Ishikawa (cell line): ENCODE measurements at regions not wholly inside any gene's neighbourhood (a gene's known extent, or its start where the extent isn't known, plus 50 kb on each side); places are given as distances from the start of the nearest gene placed in this dataset.

ENCODE experiments used
- CEBPB ChIP-seq: IDR thresholded peaks from 2 replicates; pipeline ENCODE4 v1.6.1; 2012
- CREB1 ChIP-seq: IDR thresholded peaks from 2 replicates; pipeline ENCODE4 v1.6.1; 2012; ENCODE audit warnings: low read depth
- EGR1 ChIP-seq: IDR thresholded peaks from 2 replicates; pipeline ENCODE4 v1.6.1; 2012
- EP300 ChIP-seq: IDR thresholded peaks from 2 replicates; pipeline ENCODE4 v1.6.1; 2012; ENCODE audit warnings: borderline replicate concordance
- FOXM1 ChIP-seq: IDR thresholded peaks from 2 replicates; pipeline ENCODE4 v1.6.1; 2012; ENCODE audit warnings: low read depth, borderline replicate concordance
- NFIC ChIP-seq: IDR thresholded peaks from 2 replicates; pipeline ENCODE4 v1.6.1; 2012
- RAD21 ChIP-seq: IDR thresholded peaks from 2 replicates; pipeline ENCODE4 v1.6.1; 2012; ENCODE audit warnings: low read depth
- TAF1 ChIP-seq: IDR thresholded peaks from 2 replicates; pipeline ENCODE4 v1.6.1; 2012; ENCODE audit warnings: low read depth, mild to moderate bottlenecking
- TCF12 ChIP-seq: IDR thresholded peaks from 2 replicates; pipeline ENCODE4 v1.6.1; 2012; ENCODE audit warnings: low read depth
- TEAD4 ChIP-seq: IDR thresholded peaks from 2 replicates; pipeline ENCODE4 v1.6.1; 2012
- YY1 ChIP-seq: IDR thresholded peaks from 2 replicates; pipeline ENCODE4 v1.6.1; 2012; ENCODE audit warnings: low read depth
- ZBTB7A ChIP-seq: IDR thresholded peaks from 2 replicates; pipeline ENCODE4 v1.6.1; 2012; ENCODE audit warnings: low read depth
- TF ChIP-seq, protein P1 (sequence below): IDR thresholded peaks from 2 replicates; pipeline ENCODE4 v1.6.1; 2012; ENCODE audit warnings: low read depth, mild to moderate bottlenecking
- TF ChIP-seq, protein P2 (sequence below): IDR thresholded peaks from 2 replicates; pipeline ENCODE4 v1.6.1; 2012
- TF ChIP-seq, protein P3 (sequence below): IDR thresholded peaks from 2 replicates; pipeline ENCODE4 v1.6.1; 2012

DNA sequence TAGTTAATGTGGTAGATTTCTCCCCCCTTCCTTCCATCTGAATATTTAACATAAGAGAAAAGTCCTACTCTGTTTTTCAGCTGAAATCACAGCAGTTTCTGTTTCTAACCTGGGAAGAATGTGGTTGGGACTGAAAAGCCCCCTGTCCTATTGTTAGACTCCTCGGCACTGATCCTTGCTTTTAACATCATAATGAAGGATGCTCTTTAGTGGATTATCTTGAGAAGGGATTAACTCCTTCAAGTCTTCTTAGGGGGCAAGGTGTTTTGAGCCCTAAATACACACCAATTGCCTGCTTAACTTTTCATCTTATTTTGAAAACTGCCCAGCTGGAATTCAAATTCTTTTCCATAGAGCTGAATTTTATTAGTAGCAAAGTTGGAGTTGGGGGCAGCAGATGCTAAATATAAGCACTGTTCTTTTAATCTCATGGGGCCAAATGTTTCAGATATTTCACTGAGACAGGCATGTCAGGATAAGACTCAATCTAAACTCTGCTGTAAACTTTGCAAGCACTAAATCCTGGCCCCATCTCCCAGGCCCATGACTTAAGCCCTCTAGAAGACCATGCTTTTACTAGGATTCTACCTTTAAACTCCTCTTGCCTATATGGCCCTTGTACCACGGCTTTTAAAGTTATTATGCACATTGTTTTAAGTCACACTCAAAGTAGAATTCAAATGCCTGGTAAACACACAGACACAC, 243.2 kb upstream of the NR2F2 start:
- TF ChIP-seq EGR1 (no peak), YY1 (no peak), TAF1 (no peak), NFIC (no peak), TEAD4 (no peak), FOXM1 (no peak), EP300 (no peak), TCF12 (no peak), CEBPB (no peak), CREB1 (no peak), ZBTB7A (no peak), RAD21 (no peak)
- TF ChIP-seq, protein P1, sequence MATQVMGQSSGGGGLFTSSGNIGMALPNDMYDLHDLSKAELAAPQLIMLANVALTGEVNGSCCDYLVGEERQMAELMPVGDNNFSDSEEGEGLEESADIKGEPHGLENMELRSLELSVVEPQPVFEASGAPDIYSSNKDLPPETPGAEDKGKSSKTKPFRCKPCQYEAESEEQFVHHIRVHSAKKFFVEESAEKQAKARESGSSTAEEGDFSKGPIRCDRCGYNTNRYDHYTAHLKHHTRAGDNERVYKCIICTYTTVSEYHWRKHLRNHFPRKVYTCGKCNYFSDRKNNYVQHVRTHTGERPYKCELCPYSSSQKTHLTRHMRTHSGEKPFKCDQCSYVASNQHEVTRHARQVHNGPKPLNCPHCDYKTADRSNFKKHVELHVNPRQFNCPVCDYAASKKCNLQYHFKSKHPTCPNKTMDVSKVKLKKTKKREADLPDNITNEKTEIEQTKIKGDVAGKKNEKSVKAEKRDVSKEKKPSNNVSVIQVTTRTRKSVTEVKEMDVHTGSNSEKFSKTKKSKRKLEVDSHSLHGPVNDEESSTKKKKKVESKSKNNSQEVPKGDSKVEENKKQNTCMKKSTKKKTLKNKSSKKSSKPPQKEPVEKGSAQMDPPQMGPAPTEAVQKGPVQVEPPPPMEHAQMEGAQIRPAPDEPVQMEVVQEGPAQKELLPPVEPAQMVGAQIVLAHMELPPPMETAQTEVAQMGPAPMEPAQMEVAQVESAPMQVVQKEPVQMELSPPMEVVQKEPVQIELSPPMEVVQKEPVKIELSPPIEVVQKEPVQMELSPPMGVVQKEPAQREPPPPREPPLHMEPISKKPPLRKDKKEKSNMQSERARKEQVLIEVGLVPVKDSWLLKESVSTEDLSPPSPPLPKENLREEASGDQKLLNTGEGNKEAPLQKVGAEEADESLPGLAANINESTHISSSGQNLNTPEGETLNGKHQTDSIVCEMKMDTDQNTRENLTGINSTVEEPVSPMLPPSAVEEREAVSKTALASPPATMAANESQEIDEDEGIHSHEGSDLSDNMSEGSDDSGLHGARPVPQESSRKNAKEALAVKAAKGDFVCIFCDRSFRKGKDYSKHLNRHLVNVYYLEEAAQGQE = no peak
- TF ChIP-seq, protein P2, sequence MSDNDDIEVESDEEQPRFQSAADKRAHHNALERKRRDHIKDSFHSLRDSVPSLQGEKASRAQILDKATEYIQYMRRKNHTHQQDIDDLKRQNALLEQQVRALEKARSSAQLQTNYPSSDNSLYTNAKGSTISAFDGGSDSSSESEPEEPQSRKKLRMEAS = no peak
- TF ChIP-seq, protein P3, sequence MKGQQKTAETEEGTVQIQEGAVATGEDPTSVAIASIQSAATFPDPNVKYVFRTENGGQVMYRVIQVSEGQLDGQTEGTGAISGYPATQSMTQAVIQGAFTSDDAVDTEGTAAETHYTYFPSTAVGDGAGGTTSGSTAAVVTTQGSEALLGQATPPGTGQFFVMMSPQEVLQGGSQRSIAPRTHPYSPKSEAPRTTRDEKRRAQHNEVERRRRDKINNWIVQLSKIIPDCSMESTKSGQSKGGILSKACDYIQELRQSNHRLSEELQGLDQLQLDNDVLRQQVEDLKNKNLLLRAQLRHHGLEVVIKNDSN = no peak

DNA sequence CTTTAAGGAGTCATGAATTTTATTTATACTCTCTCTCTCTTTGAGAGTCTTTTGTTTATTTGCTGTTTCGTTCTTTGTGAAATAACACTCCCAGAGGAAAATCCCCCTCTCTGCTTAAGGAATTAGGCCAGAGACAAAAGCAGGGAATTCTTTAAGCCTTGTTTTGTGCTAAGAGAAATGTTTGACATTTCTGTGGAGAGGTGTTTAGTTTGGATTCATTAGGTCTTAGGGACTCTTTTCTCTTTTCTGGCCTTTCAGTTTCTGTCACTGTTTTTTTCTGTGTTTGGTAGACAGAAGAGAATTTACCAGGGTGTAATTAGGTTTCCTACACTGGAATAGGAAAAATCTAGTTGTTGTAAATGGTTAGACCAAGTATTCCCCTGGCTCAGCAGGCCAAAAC, 241.8 kb upstream of the NR2F2 start:
- TF ChIP-seq CREB1 (no peak), FOXM1 (no peak), YY1 (no peak), EP300 (no peak), EGR1 (no peak), ZBTB7A (no peak)
- TF ChIP-seq, protein P2 = no peak

DNA sequence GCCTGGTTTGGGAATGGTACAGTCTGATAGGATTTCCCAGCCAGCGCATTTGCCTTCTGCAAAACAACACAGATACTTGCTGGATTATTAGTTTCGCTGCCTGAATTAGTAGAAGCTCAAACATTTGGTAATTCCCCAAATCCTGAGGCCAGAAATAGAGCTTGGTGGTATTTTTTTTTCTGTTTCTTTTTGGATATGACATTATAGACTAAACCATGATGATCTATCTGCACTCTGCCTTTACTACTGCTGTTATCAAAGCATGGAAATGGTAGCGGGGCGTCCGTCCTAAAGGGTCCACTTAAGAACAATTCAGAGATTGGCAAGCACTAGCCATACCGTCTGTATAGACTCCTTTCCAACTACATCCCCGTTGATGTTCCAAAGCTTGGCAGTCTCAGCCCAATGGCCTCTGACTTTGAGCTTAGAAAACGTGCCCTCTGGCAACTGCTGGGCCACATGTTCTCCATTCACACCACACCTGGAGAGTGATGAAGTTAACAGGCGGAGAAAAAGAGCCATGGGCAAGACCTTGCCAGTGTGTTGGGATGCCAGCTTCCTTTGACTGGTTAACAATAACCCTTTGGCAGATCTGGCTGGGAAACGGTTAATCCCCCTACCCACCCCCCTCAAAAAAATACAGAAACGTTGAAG, 241.0 kb upstream of the NR2F2 start:
- TF ChIP-seq ZBTB7A = no peak
- TF ChIP-seq NFIC = no peak
- TF ChIP-seq CREB1 = no peak
- TF ChIP-seq, protein P1 = no peak
- TF ChIP-seq, protein P2 = no peak
- TF ChIP-seq, protein P3 = no peak
- no peak for TF ChIP-seq RAD21
- TF ChIP-seq EP300 = no peak
- TF ChIP-seq TAF1 = no peak
- TF ChIP-seq EGR1 = no peak
- no peak for TF ChIP-seq CEBPB
- no peak for TF ChIP-seq TEAD4
- TF ChIP-seq TCF12 = no peak
- TF ChIP-seq YY1 = no peak
- no peak for TF ChIP-seq FOXM1

DNA sequence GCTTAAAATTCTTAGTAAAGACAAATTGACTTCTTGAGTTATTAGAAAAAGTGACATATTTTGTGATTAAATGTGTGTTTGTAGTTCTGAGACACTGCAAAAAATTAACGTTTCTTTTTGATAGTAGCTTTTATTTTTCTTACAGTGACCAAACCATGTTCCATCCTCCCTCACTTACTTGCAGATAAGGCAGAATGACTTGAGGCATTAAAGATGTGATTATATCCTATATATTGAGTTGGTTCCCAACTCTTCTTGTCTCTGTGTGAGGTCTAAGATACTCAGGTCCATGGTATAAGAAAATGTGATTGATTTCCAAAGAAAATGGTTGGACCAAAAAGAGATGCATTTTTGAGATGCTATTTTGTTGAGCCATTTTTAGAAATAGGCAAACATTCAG, 238.3 kb upstream of the NR2F2 start:
- TF ChIP-seq, protein P2 = no peak
- TF ChIP-seq EGR1 (no peak), CEBPB (no peak), CREB1 (no peak), NFIC (no peak), ZBTB7A (no peak), TCF12 (no peak), YY1 (no peak), TAF1 (no peak), EP300 (no peak), RAD21 (no peak), TEAD4 (no peak), FOXM1 (no peak)
- TF ChIP-seq, protein P1 = no peak
- TF ChIP-seq, protein P3 = no peak
